HG02970 (cell line): ENCODE measurements at regions not wholly inside any gene's neighbourhood (a gene's known extent, or its start where the extent isn't known, plus 50 kb on each side); places are given as distances from the start of the nearest gene placed in this dataset.

Experiments
- ATAC-seq: cut with Tn5 transposase; IDR thresholded peaks from one replicate; pipeline ENCODE4 v1.9.1; 2021; ENCODE audit warnings: mild to moderate bottlenecking, moderate library complexity, moderate number of reproducible peaks; ENCODE audit not compliant: unreplicated experiment, low FRiP score

GRCh38 chr5:125034331-125034730 lies 287.9 kb upstream of the ZNF608 start:
- ATAC-seq, result no peak

GRCh38 chr5:125036494-125036893 lies 290.1 kb upstream of the ZNF608 start:
- ATAC-seq, result no peak

- no peak for ATAC-seq
These were observed 290.6 kb upstream of the ZNF608 start for GRCh38 chr5:125037020-125037419.

GRCh38 chr5:125037530-125037929 lies 291.1 kb upstream of the ZNF608 start:
- ATAC-seq, result no peak

- no peak for ATAC-seq
These were observed 292.0 kb upstream of the ZNF608 start for GRCh38 chr5:125038477-125038876.

GRCh38 chr5:125041798-125042197 lies 295.4 kb upstream of the ZNF608 start:
- ATAC-seq, result no peak

- ATAC-seq, result no peak
These were observed 295.9 kb upstream of the ZNF608 start for GRCh38 chr5:125042261-125042890.

- ATAC-seq, result no peak
These were observed 297.4 kb upstream of the ZNF608 start for GRCh38 chr5:125043781-125044391.

- ATAC-seq, result no peak
These were observed 298.2 kb upstream of the ZNF608 start for GRCh38 chr5:125044491-125045282.

GRCh38 chr5:125045646-125046045 lies 299.2 kb upstream of the ZNF608 start:
- ATAC-seq, result no peak

GRCh38 chr5:125046838-125047237 lies 300.4 kb upstream of the ZNF608 start:
- ATAC-seq, result no peak

GRCh38 chr5:125047871-125048270 lies 301.4 kb upstream of the ZNF608 start:
- ATAC-seq, result no peak

GRCh38 chr5:125049721-125050702 lies 303.6 kb upstream of the ZNF608 start:
- ATAC-seq, result no peak

GRCh38 chr5:125050926-125051325 lies 304.5 kb upstream of the ZNF608 start:
- ATAC-seq, result no peak

GRCh38 chr5:125052584-125052983 lies 306.1 kb upstream of the ZNF608 start:
- ATAC-seq, result no peak

- no peak for ATAC-seq
These were observed 306.7 kb upstream of the ZNF608 start for GRCh38 chr5:125053179-125053578.

GRCh38 chr5:125054146-125054545 lies 307.7 kb upstream of the ZNF608 start:
- no peak for ATAC-seq

GRCh38 chr5:125056671-125057485 lies 310.4 kb upstream of the ZNF608 start:
- no peak for ATAC-seq

- ATAC-seq, result no peak
These were observed 311.7 kb upstream of the ZNF608 start for GRCh38 chr5:125057912-125058826.
